ENCODE measurements at regions not wholly inside any gene's neighbourhood (a gene's known extent, or its start where the extent isn't known, plus 50 kb on each side); places are given as distances from the start of the nearest gene placed in this dataset.
A peak's percentile ranks its signal among the peaks of the same experiment; 100 is the strongest.

DNA sequence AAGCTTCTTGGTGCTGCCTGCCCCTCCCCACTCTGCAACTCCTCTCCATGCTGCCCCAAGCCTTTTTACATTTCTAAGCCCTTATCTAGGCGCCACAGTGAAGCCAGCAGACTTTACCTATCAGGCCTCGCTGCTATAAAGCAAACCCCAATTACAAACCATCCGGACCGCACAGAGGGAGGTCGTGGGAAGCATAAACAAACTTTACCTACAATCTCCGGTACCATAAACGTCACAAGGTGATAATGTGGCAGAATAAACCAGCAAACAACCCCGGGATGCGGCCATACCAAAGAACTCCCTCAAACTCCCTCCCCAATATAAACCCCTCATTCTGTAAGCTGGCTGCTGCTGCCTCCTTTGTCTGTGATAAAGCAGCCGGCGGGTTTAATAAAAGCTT, 54.0 kb upstream of the ZCCHC13 start:
- no peak overlapping the region for H3K4me3 ChIP-seq (ENCODE audit: low read depth, low read length)
- peaks cover 3% of the 10 kb centered on the region; the same call in 1 of the 2 replicates for H3K4me1 ChIP-seq (ENCODE audit: control insufficient read depth, insufficient read depth, low read length)
- H3K27ac ChIP-seq (ENCODE audit: extremely low read depth, low read depth, low read length) = no peak overlapping the region
- no peaks in the 10 kb centered on the region for H3K9me3 ChIP-seq (ENCODE audit: control insufficient read depth, insufficient read depth, low read depth, low read length)
- ChIA-PET POLR2A (no interaction called here), CTCF (no interaction called here)
- peaks cover 5 to 8% of the 10 kb centered on the region in 2 experiments; a peak in 2 of 3 replicates for H3K36me3 ChIP-seq (ENCODE audit: control insufficient read depth in 2 of 2, insufficient read depth in 1 of 2, low read length in 2 of 2)
- peak; percentile 86 for TF ChIP-seq WT1 (tag by site-specific recombination; IDR thresholded peaks at IDR 0.05)
- TF ChIP-seq ZNF600 (tag by site-specific recombination; IDR thresholded peaks at IDR 0.05) = 0 out of 2 replicates have a peak, but pooled peaks have one; percentile 31
- no peak for TF ChIP-seq ZBTB49 (tag by site-specific recombination; IDR thresholded peaks at IDR 0.05; ENCODE audit: low read depth)
- no peak for TF ChIP-seq ZFHX2 (tag by site-specific recombination; conservative IDR thresholded peaks at IDR 0.05)
- TF ChIP-seq RBAK (tag by site-specific recombination; IDR thresholded peaks at IDR 0.05) = no peak
- TF ChIP-seq BCL11A (tag by site-specific recombination; IDR thresholded peaks at IDR 0.05; ENCODE audit: low read depth) = no peak
- 0 out of 2 replicates have a peak, but pooled peaks have one; percentile 17 for TF ChIP-seq ZNF843 (tag by site-specific recombination; IDR thresholded peaks at IDR 0.05)
- no peak for TF ChIP-seq ZNF302 (tag by site-specific recombination; IDR thresholded peaks at IDR 0.05; ENCODE audit: low read depth)
- no peak for TF ChIP-seq ZNF2 (tag by site-specific recombination; IDR thresholded peaks at IDR 0.05)
- no peak for TF ChIP-seq ZNF621 (tag by site-specific recombination; IDR thresholded peaks at IDR 0.05)
- TF ChIP-seq ZXDB (tag by site-specific recombination; IDR thresholded peaks at IDR 0.05) = 0 out of 2 replicates have a peak, but pooled peaks have one; percentile 17
- TF ChIP-seq ZBTB8A (tag by site-specific recombination; IDR thresholded peaks at IDR 0.05) = peak; percentile 94
- peak; percentile 67 for TF ChIP-seq TCF7L2 (IDR thresholded peaks at IDR 0.05; ENCODE audit: borderline replicate concordance, low read depth, low read length)
- TF ChIP-seq FEZF1 (tag by site-specific recombination; IDR thresholded peaks at IDR 0.05) = 0 out of 2 replicates have a peak, but pooled peaks have one; percentile 24
- TF ChIP-seq, protein P1, sequence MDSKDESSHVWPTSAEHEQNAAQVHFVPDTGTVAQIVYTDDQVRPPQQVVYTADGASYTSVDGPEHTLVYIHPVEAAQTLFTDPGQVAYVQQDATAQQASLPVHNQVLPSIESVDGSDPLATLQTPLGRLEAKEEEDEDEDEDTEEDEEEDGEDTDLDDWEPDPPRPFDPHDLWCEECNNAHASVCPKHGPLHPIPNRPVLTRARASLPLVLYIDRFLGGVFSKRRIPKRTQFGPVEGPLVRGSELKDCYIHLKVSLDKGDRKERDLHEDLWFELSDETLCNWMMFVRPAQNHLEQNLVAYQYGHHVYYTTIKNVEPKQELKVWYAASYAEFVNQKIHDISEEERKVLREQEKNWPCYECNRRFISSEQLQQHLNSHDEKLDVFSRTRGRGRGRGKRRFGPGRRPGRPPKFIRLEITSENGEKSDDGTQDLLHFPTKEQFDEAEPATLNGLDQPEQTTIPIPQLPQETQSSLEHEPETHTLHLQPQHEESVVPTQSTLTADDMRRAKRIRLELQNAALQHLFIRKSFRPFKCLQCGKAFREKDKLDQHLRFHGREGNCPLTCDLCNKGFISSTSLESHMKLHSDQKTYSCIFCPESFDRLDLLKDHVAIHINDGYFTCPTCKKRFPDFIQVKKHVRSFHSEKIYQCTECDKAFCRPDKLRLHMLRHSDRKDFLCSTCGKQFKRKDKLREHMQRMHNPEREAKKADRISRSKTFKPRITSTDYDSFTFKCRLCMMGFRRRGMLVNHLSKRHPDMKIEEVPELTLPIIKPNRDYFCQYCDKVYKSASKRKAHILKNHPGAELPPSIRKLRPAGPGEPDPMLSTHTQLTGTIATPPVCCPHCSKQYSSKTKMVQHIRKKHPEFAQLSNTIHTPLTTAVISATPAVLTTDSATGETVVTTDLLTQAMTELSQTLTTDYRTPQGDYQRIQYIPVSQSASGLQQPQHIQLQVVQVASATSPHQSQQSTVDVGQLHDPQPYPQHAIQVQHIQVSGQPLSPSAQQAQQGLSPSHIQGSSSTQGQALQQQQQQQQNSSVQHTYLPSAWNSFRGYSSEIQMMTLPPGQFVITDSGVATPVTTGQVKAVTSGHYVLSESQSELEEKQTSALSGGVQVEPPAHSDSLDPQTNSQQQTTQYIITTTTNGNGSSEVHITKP (tag by site-specific recombination; IDR thresholded peaks at IDR 0.05) = peak; percentile 53; the same call in 1 of the 2 replicates
- TF ChIP-seq ZNF585B (tag by site-specific recombination; IDR thresholded peaks at IDR 0.05) = no peak
- TF ChIP-seq ZNF76 (tag by site-specific recombination; IDR thresholded peaks at IDR 0.05; ENCODE audit: borderline replicate concordance, low read depth) = no peak
- no peak for TF ChIP-seq ZSCAN18 (tag by site-specific recombination; IDR thresholded peaks at IDR 0.05)
- no peak for TF ChIP-seq ZNF658 (tag by site-specific recombination; IDR thresholded peaks at IDR 0.05)
- TF ChIP-seq GLIS1 (tag by site-specific recombination; IDR thresholded peaks at IDR 0.05) = peak; percentile 29; the same call in 1 of the 2 replicates
- TF ChIP-seq ZIC2 (tag by site-specific recombination; IDR thresholded peaks at IDR 0.05) = peak; percentile 15; the same call in 1 of the 2 replicates
- TF ChIP-seq ZNF23 (tag by site-specific recombination; IDR thresholded peaks at IDR 0.05; ENCODE audit: borderline replicate concordance) = no peak
- no peak for TF ChIP-seq ZNF132 (tag by site-specific recombination; IDR thresholded peaks at IDR 0.05; ENCODE audit: borderline replicate concordance)
- no peak for TF ChIP-seq ZNF549 (tag by site-specific recombination; IDR thresholded peaks at IDR 0.05)
- no peak for TF ChIP-seq ZNF274 (IDR thresholded peaks at IDR 0.05; ENCODE audit: low read length)
- no peak for TF ChIP-seq ZNF274 (tag by site-specific recombination; IDR thresholded peaks at IDR 0.05; ENCODE audit: borderline replicate concordance)

Data from HEK293 (cell line).